HG03039 (cell line): ENCODE measurements at regions not wholly inside any gene's neighbourhood (a gene's known extent, or its start where the extent isn't known, plus 50 kb on each side); places are given as distances from the start of the nearest gene placed in this dataset.

Experiments
- ATAC-seq: cut with Tn5 transposase; IDR thresholded peaks from one replicate; pipeline ENCODE4 v1.9.1; 2021; ENCODE audit warnings: mild to moderate bottlenecking, moderate library complexity; ENCODE audit not compliant: unreplicated experiment

DNA sequence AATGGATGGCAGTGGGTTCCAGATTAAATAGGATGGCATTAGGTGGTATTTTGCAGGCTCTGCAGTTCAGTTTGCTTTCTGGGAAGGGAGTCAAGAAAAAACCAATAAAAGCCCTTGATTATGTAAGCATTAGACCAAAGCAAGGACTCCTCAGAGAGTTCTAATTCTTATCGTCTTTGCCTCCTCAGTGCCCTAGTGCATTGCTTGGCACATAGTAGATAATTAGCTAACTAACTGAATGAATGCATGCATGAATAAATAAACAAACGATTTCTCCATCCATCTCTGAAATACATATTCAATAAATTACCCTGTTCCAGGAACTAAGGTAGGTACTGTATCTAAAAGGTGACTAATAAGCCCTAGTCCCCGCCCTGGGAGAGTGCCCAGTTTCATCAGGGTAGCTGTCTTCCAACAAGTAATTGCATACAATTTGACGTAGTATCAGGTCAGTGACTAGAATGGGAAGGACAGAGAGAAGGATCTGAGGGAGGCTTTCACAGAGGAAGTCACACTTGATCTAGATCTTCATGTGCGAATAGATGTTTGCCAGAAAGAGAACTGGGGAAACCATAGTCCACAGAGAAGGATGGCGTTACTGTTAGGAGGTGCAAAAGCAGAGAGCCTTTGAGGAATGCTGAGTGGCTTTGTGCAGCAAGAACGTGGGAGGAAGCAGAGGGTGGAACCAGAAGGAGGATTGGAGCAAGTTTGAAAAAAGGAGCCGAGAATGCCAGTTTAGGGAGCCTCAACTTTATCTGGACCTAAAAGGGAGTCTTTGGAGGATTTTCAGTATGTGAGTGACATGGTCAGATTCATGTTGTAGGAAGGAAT is 111.4 kb downstream of the TBX19 start:
- no peak for ATAC-seq

DNA sequence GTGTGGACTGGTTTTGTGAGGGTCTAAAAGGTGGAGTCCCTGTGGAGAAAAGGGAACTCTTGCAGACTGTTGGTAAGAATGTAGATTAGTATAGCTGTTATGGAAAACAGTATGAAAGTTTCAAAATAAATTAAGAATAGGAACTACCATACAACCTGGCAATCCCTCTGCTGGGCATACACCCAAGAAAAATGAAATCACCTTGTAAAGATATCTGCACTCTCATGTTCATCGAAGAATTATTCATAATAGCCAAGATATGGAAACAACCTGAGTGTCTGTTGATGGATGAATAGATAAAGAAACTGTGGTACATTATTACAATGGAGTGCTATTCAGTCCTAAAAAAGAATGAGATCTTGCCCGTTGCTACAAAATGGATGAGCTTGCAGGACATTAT is 109.6 kb downstream of the TBX19 start:
- no peak for ATAC-seq

DNA sequence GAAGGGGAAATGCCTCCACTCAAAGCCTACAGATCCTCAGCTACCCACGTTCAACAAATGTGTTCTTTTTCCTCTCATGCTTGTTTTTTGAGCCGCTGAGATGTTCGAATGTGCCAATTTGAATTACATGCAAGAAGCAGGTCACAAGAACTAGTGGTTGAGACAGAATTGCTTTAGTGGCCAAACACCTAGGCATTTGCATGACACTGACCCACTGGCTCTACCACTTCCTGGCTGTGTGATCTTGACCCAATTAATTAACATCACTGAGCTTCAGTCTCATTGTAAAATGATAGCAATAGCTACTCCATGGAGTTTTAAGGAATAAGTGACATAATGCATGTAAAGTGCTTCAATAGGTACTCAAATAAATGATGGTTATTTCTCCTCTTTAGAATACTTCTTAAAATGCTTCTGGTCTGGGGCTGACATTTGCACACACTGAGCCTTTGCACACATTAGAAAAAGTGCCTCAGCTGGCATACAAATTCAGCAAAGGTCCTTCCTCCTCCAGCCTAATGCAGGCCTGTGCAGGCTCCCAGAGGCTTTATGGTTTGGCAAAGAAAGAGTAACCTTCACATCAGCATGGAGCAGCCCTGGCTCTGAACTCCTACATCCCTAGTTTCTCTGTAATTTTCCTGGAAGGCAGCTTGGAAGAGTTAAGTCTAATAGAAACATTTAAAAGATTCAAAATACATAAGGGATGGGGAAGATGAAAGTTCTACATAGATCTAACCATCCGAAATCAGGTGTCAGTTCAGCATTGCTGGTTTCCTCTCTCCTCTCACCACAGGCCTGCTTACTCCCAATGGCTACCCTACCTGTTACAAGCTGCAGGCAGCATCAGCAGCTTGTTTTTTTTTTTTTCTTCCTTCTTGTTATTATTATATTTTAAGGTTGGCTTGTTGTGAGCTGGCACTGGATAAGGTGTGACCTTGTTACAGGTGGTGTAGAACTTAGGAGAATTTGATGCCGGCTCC is 107.4 kb downstream of the TBX19 start:
- no peak for ATAC-seq

- ATAC-seq: no peak
Observed at GRCh38 chr1:168386949-168387586, 106.4 kb downstream of the TBX19 start.

- ATAC-seq: no peak
Observed at GRCh38 chr1:168386492-168386891, 105.8 kb downstream of the TBX19 start.

GRCh38 chr1:168381850-168382249 is 101.2 kb downstream of the TBX19 start:
- no peak for ATAC-seq

DNA sequence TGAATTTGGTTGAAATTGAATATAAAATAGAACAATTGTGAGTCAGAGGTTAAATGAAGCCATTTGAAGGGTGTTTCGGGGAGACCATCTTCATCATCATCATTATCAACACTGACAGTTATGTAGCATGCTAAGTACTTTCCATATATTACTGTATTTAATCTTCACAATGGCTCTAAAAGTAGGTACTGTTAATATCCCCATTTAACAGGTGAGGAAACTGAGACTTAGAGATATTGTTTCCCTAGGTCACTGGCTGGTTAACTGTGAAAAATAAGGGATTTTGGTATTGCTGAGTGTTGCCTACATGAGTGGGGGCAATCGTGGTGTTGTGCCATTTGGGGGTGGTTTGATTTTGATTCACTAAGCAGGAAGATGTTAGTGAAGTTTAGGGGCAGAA is 100.3 kb downstream of the TBX19 start:
- ATAC-seq: no peak

DNA sequence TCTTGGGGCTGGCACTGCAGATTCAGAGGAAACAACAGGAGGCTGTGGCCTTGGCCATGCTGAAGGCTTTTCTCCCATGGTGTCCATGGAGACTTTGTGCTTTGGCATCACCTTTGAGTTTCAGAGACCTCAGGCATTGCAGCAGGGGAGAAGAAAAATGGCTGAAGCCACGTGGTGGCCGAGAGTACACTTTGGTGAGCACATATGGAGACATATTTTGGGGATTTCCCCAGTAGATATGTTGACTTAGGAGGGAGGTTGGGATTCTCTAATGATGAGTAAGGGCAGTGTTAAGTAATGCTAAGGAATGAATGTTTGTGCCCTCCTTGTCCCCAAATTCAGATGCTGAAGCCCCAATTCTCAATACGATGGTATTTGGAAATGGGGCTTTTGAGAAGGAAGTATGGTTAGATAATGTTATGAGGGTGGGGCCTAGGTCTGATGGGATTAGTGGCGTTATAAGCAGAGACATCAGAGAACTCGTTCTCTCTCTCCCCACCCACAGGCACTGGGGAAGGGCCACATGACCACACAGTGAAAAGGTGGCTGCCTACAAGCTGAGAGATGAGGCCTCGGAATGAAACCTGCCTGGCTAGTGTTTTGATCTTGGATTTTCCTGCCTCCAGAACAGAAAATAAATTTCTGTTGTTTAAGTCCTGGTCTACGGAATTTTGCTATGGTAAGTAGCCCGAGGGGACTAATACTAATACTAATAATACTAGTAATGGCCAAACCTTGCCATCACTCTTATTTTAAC is 98.6 kb downstream of the TBX19 start:
- ATAC-seq: no peak

DNA sequence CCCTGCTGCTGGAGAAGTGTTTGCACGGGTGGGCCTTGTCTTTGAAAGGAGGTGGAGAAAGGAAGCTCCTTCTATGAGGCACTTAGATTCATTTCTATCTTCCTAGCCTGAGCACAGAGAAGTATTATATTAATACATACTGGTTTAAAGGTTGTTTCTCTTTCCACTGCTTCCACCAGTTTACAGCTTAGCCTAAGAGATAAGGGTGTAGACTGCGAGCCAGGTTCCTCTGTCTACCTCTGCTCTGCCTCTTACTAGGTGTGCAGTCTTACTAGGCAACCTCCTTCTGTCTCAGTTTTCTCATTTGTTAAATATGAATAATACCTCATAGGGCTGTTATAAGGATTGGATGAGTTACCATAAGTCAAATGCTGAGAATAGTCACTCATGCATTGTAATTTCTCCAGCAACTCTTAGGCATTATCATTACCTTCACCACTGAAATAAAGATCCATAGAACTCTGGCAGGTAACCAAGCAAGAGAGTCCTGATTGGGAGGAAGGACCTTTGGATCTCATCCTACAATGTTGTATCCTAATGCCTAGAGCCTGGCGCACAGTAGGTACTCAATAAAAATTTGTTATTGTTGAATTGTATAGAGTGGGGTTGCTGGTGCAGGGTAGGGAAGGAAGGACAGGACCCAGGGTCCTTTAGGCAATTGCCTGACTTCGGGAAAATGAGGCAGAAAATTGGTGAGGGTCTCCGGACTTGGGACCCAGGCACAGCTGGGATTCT is 95.1 kb downstream of the TBX19 start:
- no peak for ATAC-seq

DNA sequence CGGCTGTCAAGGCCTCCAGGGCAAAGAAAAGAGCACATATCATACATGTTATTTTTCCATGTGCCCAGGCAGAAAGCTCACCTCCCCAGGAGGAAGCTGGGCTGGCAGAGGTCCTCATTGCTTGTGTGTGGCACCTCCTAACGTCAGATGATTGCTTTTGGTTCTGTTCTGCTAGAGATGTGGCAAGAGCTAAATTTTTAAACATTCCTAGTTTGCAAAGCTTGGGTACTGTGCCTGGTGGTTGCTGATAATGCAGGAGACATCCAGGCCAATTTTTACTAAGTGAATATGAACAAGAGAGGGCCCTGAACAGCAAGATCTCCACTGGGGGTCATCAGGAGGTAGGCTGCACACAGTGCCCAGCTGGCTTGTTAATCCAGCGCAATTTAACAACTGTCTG is 93.9 kb downstream of the TBX19 start:
- no peak for ATAC-seq

- no peak for ATAC-seq
Observed at GRCh38 chr1:168373869-168374268, 93.2 kb downstream of the TBX19 start.

- no peak for ATAC-seq
Observed at GRCh38 chr1:168372861-168373371, 92.2 kb downstream of the TBX19 start.

GRCh38 chr1:168372307-168372706 is 91.6 kb downstream of the TBX19 start:
- ATAC-seq: no peak

DNA sequence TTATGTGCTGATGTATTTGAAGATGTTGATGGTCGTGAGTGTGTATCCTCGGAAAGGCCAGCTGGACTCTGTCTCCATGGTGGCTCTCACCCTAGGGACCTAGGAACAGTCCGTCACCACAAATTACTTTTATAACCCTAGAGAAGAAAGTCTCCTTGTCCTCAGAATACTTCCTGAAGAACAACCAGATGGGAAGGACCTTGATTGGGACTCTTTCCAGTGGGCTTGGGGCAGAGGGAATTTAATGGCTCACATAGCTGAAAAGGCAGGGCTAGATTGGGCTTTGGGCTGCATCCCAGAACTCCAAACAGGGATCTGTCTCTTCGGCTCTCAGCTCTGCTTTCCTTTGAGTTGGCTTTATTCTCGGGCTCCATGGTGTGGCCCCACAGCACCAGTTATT is 90.8 kb downstream of the TBX19 start:
- ATAC-seq: no peak

DNA sequence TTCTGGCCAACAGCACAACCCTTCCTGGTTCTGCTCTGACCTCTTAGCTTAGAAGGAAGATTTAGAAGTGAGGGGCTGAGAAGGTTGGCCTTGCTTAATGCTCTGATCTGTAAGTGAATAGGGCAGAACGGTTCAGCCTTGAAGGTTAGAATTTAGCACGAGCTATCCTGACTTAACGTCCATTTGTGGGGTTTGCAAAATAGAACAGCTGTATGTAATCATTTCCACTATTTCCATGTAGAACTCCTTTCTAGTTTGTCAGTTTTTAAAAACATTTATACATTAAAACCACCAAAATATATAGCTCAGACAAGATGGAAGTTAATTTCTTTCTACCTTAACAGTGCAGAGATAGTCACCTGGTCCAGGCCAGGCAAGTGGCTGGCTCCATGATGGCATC is 89.9 kb downstream of the TBX19 start:
- no peak for ATAC-seq

- ATAC-seq: no peak
Observed at GRCh38 chr1:168369655-168370054, 89.0 kb downstream of the TBX19 start.

DNA sequence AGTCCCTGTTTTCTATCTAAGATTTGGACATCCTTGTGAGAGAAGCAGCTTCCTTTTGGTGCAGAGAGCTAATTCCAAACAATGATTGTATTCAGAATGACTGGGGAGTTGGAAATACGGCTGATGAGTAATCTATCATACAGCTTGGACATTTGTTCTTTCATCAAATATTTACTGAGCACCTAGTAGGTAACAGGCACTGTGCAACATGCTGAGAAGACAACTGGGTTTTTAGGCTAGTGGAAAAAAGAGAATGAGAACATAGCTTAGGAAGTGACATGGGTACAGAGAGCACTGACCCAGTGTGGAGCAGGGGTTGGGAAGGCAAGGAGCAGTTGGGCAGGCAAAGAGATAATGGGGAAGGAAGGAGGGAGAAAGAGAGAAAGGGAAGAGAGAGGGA is 87.5 kb downstream of the TBX19 start:
- ATAC-seq: no peak

- no peak for ATAC-seq
Observed at GRCh38 chr1:168365719-168366479, 85.2 kb downstream of the TBX19 start.
